Parathyroid adenoma (tissue), 2 donors: ENCODE measurements at regions not wholly inside any gene's neighbourhood (a gene's known extent, or its start where the extent isn't known, plus 50 kb on each side); places are given as distances from the start of the nearest gene placed in this dataset.

Experiments
- H2AFZ ChIP-seq: fragments of 300-600 bp; sonication (generic); one replicate; pipeline ENCODE4 v1.7.0; 2017; ENCODE audit warnings: antibody characterized with exemption, mild to moderate bottlenecking
- H3K27ac ChIP-seq: fragments of 300-600 bp; sonication (generic); one replicate; pipeline ENCODE4 v1.7.0; 2017
- H3K27me3 ChIP-seq: fragments of 300-600 bp; sonication (generic); one replicate; pipeline ENCODE4 v1.7.0; 2017; ENCODE audit warnings: low read length; ENCODE audit not compliant: control insufficient read depth, insufficient read depth
- H3K36me3 ChIP-seq: fragments of 300-600 bp; sonication (generic); one replicate; pipeline ENCODE4 v1.7.0; 2017; ENCODE audit warnings: low read length; ENCODE audit not compliant: control insufficient read depth, insufficient read depth
- H3K4me1 ChIP-seq: fragments of 300-600 bp; sonication (generic); one replicate; pipeline ENCODE4 v1.7.0; 2017; ENCODE audit warnings: control low read depth
- H3K4me2 ChIP-seq: fragments of 300-600 bp; sonication (generic); one replicate; pipeline ENCODE4 v1.7.0; 2017; ENCODE audit warnings: low read length
- H3K4me3 ChIP-seq: fragments of 300-600 bp; sonication (generic); one replicate; pipeline ENCODE4 v1.7.0; 2017; ENCODE audit warnings: low read depth, low read length
- H3K79me2 ChIP-seq: fragments of 300-600 bp; sonication (generic); one replicate; pipeline ENCODE4 v1.7.0; 2017; ENCODE audit warnings: control low read depth
- H3K9ac ChIP-seq: fragments of 300-600 bp; sonication (generic); one replicate; pipeline ENCODE4 v1.7.0; 2017; ENCODE audit warnings: mild to moderate bottlenecking
- H3K9me3 ChIP-seq: fragments of 300-600 bp; sonication (generic); one replicate; pipeline ENCODE4 v1.7.0; 2017; ENCODE audit warnings: low read length; ENCODE audit not compliant: control insufficient read depth
- CTCF ChIP-seq: fragments of 300-600 bp; sonication (generic); IDR thresholded peaks from one replicate; pipeline ENCODE4 v1.7.0; 2017; ENCODE audit warnings: antibody characterized with exemption, mild to moderate bottlenecking
- donor health status: primary hyperparathyroidism.

DNA sequence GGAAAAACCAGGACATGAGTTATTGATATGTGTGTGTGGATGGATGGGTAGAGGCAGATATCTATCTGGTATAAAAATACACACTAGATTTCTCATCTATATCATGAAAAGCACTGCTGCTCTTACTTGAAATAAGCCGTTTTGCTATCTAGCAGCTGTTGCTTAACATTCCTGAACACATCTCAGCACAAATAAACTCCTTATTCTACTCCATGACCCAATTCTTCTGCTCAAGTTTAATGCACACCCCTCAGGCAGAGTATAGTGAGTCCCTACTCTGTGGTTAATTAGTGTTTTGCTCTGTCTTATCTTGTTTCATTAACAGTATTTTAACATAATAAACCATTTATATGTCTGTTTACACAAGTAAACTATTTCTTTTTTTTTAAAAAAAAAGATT lies 134.2 kb downstream of the CBLN2 start:
- Histone ChIP-seq H2AFZ (no peak overlapping the region), H3K36me3 (no peaks in the 10 kb centered on the region), H3K4me2 (no peak overlapping the region), H3K27me3 (no peaks in the 10 kb centered on the region), H3K27ac (no peak overlapping the region), H3K9me3 (no peaks in the 10 kb centered on the region), H3K9ac (no peak overlapping the region), H3K79me2 (no peaks in the 10 kb centered on the region), H3K4me1 (no peaks in the 10 kb centered on the region), H3K4me3 (no peak overlapping the region)
- no peak for TF ChIP-seq CTCF

DNA sequence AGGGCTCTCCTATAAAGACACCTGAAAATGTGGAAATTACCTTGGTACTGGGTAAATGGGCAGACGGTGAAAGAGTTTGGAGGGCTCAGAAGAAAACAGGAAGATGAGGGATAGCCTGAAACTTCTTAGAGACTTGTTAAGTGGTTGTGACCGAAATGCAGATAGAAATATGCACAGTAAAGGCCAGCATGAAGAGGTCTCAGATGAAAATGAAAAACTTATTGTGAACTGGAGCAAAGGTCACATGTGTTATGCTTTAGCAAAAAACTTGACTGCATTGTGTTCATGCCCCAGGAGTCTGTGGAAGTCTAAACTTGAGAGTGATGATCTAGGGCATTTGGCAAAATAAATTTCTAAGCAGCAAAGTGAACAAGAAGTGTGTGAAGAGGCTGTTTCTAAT lies 137.1 kb downstream of the CBLN2 start:
- no peak overlapping the region for H2AFZ ChIP-seq
- H3K9ac ChIP-seq = no peak overlapping the region
- TF ChIP-seq CTCF = no peak
- H3K4me3 ChIP-seq = no peak overlapping the region
- no peaks in the 10 kb centered on the region for H3K9me3 ChIP-seq
- H3K4me2 ChIP-seq = no peak overlapping the region
- no peaks in the 10 kb centered on the region for H3K27me3 ChIP-seq
- H3K27ac ChIP-seq = no peak overlapping the region
- no peaks in the 10 kb centered on the region for H3K4me1 ChIP-seq
- H3K79me2 ChIP-seq = no peaks in the 10 kb centered on the region
- H3K36me3 ChIP-seq = no peaks in the 10 kb centered on the region

GRCh38 chr18:72391951-72392350 lies 152.2 kb downstream of the CBLN2 start:
- no peaks in the 10 kb centered on the region for H3K9me3 ChIP-seq
- no peak overlapping the region for H3K4me3 ChIP-seq
- H3K79me2 ChIP-seq = no peaks in the 10 kb centered on the region
- no peaks in the 10 kb centered on the region for H3K36me3 ChIP-seq
- no peak overlapping the region for H2AFZ ChIP-seq
- H3K27ac ChIP-seq = no peak overlapping the region
- no peak overlapping the region for H3K4me2 ChIP-seq
- TF ChIP-seq CTCF = no peak
- no peak overlapping the region for H3K9ac ChIP-seq
- no peaks in the 10 kb centered on the region for H3K4me1 ChIP-seq
- H3K27me3 ChIP-seq = no peaks in the 10 kb centered on the region

- H2AFZ ChIP-seq = no peak overlapping the region
- no peaks in the 10 kb centered on the region for H3K4me1 ChIP-seq
- TF ChIP-seq CTCF = no peak
- H3K27me3 ChIP-seq = no peaks in the 10 kb centered on the region
- H3K9ac ChIP-seq = no peak overlapping the region
- H3K4me2 ChIP-seq = no peak overlapping the region
- no peak overlapping the region for H3K4me3 ChIP-seq
- H3K79me2 ChIP-seq = no peaks in the 10 kb centered on the region
- no peak overlapping the region for H3K27ac ChIP-seq
- no peaks in the 10 kb centered on the region for H3K36me3 ChIP-seq
- no peaks in the 10 kb centered on the region for H3K9me3 ChIP-seq
Observed at GRCh38 chr18:72391427-72391826, 152.7 kb downstream of the CBLN2 start.

- H3K9me3 ChIP-seq = no peaks in the 10 kb centered on the region
- H3K9ac ChIP-seq = no peak overlapping the region
- no peak overlapping the region for H3K4me3 ChIP-seq
- no peak overlapping the region for H3K27ac ChIP-seq
- no peaks in the 10 kb centered on the region for H3K79me2 ChIP-seq
- no peaks in the 10 kb centered on the region for H3K27me3 ChIP-seq
- no peaks in the 10 kb centered on the region for H3K36me3 ChIP-seq
- H3K4me2 ChIP-seq = no peak overlapping the region
- H2AFZ ChIP-seq = no peak overlapping the region
- H3K4me1 ChIP-seq = no peaks in the 10 kb centered on the region
- TF ChIP-seq CTCF = no peak
Observed at GRCh38 chr18:72378016-72378415, 166.1 kb downstream of the CBLN2 start.
